ENCODE measurements at regions not wholly inside any gene's neighbourhood (a gene's known extent, or its start where the extent isn't known, plus 50 kb on each side); places are given as distances from the start of the nearest gene placed in this dataset.

DNA sequence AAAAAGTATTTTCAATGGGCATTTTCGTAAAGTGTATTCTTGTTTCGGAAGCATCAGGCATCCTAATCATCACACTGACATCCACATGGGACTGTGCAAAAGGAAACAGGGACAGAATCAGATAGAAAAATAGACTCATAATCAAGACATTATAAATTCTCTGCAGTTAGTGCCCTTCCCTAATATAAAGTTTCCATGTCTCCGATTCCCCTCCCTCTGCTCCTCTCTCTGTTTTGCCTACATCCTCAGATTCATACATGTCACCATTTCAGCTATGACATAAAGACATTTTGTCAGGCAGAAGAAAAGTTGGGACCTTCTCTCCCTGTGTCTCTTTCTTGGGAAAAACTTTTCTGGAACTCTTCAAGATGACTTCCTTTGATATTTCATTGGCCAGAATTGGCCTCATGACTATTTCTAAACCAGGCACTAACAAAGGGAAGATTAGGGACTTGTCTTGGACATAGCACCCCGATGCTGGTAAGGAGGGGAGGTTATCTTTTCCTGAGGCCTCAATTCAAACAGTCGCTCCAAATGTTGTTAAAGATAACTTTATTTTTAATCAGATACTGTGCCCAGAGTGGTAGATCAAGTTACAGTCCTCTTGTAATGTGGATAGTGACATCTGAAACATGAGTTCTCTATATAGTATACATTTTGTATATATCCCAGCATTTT lies 212.1 kb upstream of the BTG1 start:
- TF ChIP-seq, protein P1, sequence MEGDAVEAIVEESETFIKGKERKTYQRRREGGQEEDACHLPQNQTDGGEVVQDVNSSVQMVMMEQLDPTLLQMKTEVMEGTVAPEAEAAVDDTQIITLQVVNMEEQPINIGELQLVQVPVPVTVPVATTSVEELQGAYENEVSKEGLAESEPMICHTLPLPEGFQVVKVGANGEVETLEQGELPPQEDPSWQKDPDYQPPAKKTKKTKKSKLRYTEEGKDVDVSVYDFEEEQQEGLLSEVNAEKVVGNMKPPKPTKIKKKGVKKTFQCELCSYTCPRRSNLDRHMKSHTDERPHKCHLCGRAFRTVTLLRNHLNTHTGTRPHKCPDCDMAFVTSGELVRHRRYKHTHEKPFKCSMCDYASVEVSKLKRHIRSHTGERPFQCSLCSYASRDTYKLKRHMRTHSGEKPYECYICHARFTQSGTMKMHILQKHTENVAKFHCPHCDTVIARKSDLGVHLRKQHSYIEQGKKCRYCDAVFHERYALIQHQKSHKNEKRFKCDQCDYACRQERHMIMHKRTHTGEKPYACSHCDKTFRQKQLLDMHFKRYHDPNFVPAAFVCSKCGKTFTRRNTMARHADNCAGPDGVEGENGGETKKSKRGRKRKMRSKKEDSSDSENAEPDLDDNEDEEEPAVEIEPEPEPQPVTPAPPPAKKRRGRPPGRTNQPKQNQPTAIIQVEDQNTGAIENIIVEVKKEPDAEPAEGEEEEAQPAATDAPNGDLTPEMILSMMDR (IDR thresholded peaks at IDR 0.05): no peak
- H3K36me3 ChIP-seq: no peaks in the 10 kb centered on the region
- no peaks in the 10 kb centered on the region for H3K4me1 ChIP-seq (ENCODE audit: control insufficient read depth in 1 of 2, low read depth in 2 of 2)
- no peaks in the 10 kb centered on the region for H3K27me3 ChIP-seq (replicated peaks; ENCODE audit: insufficient read depth)
- H3K27ac ChIP-seq: no peak overlapping the region
- H3K9me3 ChIP-seq: no peaks in the 10 kb centered on the region
- ATAC-seq (ENCODE audit: insufficient number of reproducible peaks, low FRiP score, low read depth): no peak
- H3K4me3 ChIP-seq: no peak overlapping the region
- no peak for DNase-seq (ENCODE audit: low spot score)

GRCh38 chr12:92356425-92356824 lies 210.8 kb upstream of the BTG1 start:
- Histone ChIP-seq H3K27ac (no peak overlapping the region), H3K27me3 (replicated peaks; ENCODE audit: insufficient read depth) (no peaks in the 10 kb centered on the region), H3K4me1 (ENCODE audit: control insufficient read depth in 1 of 2, low read depth in 2 of 2) (no peaks in the 10 kb centered on the region), H3K9me3 (no peaks in the 10 kb centered on the region), H3K36me3 (no peaks in the 10 kb centered on the region), H3K4me3 (no peak overlapping the region)
- DNase-seq (ENCODE audit: low spot score) (no peak), ATAC-seq (ENCODE audit: insufficient number of reproducible peaks, low FRiP score, low read depth) (no peak)
- TF ChIP-seq, protein P1 (IDR thresholded peaks at IDR 0.05): no peak

DNA sequence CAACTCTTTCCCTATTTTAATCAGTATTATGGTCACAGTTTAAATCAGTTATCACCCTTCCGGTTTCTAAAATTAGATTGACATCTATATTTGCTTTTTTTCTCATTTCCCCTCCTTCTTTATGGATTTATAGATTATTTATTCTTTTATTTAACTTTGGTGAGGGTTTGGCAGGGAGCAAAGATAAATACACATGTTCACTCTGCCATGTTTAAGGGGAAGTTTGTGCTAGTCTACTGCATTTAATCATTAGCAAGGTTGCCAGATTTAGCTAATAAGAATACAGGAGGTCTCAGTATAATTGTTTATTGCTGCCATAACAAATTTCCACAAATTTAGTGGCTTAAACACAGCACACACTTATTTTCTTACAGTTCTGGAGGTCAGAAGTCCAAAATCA lies 204.0 kb upstream of the BTG1 start:
- Histone ChIP-seq H3K4me3 (no peak overlapping the region), H3K36me3 (no peaks in the 10 kb centered on the region), H3K27me3 (replicated peaks; ENCODE audit: insufficient read depth) (no peaks in the 10 kb centered on the region), H3K27ac (no peak overlapping the region), H3K9me3 (no peaks in the 10 kb centered on the region), H3K4me1 (ENCODE audit: control insufficient read depth in 1 of 2, low read depth in 2 of 2) (no peaks in the 10 kb centered on the region)
- DNase-seq (ENCODE audit: low spot score) (no peak), ATAC-seq (ENCODE audit: insufficient number of reproducible peaks, low FRiP score, low read depth) (no peak)
- TF ChIP-seq, protein P1 (IDR thresholded peaks at IDR 0.05): no peak

DNA sequence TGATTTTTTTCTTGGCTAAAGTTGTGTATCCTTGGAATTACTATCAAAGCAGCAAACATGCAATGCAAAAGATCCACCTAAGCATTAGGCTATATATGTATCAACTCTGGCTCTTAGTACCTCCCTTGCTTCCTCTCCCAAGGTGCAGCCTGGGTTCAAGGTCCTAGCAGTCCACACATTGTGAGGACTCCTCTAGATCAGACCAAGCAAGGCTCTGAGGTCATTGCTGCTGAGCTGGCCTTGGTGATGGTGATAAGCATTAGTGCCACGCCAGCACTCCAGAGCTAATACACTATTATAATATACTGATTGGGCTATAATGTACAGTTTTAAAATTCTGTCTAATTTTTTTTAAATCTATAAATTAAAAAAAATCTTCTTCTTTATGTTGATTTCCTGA lies 196.9 kb upstream of the BTG1 start:
- Histone ChIP-seq H3K4me1 (ENCODE audit: control insufficient read depth in 1 of 2, low read depth in 2 of 2) (no peaks in the 10 kb centered on the region), H3K27ac (no peak overlapping the region), H3K9me3 (no peaks in the 10 kb centered on the region), H3K4me3 (no peak overlapping the region), H3K27me3 (replicated peaks; ENCODE audit: insufficient read depth) (no peaks in the 10 kb centered on the region), H3K36me3 (no peaks in the 10 kb centered on the region)
- TF ChIP-seq, protein P1 (IDR thresholded peaks at IDR 0.05): no peak
- ATAC-seq (ENCODE audit: insufficient number of reproducible peaks, low FRiP score, low read depth): no peak
- DNase-seq (ENCODE audit: low spot score): no peak

- peaks cover 0 to 4% of the 10 kb centered on the region in 2 donors for H3K4me1 ChIP-seq (ENCODE audit: control insufficient read depth in 1 of 2, low read depth in 2 of 2)
- TF ChIP-seq, protein P1 (IDR thresholded peaks at IDR 0.05): no peak
- H3K27ac ChIP-seq: no peak overlapping the region
- no peaks in the 10 kb centered on the region for H3K27me3 ChIP-seq (replicated peaks; ENCODE audit: insufficient read depth)
- DNase-seq (ENCODE audit: low spot score) (no peak), ATAC-seq (ENCODE audit: insufficient number of reproducible peaks, low FRiP score, low read depth) (no peak)
- no peaks in the 10 kb centered on the region for H3K36me3 ChIP-seq
- H3K9me3 ChIP-seq: no peaks in the 10 kb centered on the region
- no peak overlapping the region for H3K4me3 ChIP-seq
Measured at GRCh38 chr12:92341065-92341668, 195.5 kb upstream of the BTG1 start.
